Liver (tissue), 8 donors: ENCODE measurements at regions not wholly inside any gene's neighbourhood (a gene's known extent, or its start where the extent isn't known, plus 50 kb on each side); places are given as distances from the start of the nearest gene placed in this dataset.

Experiments
- DNase-seq: peaks from one replicate; pipeline ENCODE4 v3.0.0-alpha.2; 2017; ENCODE audit warnings: low spot score
- H3K27ac ChIP-seq, 2 donors: one replicate each; pipeline ENCODE4 v1.7.0; 2013; ENCODE audit warnings: inconsistent platforms in 2 of 2, low read length in 2 of 2, control low read depth in 1 of 2, low read depth in 1 of 2, mild to moderate bottlenecking in 1 of 2
- H3K27me3 ChIP-seq, 4 donors: one replicate each; pipeline versions ENCODE4 v1.6.1 to v1.7.0; 2013; ENCODE audit warnings: low read length in 3 of 4, inconsistent platforms in 1 of 4, mild to moderate bottlenecking in 1 of 4, moderate library complexity in 1 of 4; ENCODE audit not compliant: control insufficient read depth in 4 of 4, insufficient read depth in 4 of 4
- H3K36me3 ChIP-seq, 4 donors: one replicate each; pipeline versions ENCODE4 v1.6.1 to v1.7.0; 2013; ENCODE audit warnings: low read length in 3 of 4, mild to moderate bottlenecking in 3 of 4, low read depth in 1 of 4, moderate library complexity in 1 of 4; ENCODE audit not compliant: control insufficient read depth in 4 of 4, insufficient read depth in 3 of 4
- H3K4me1 ChIP-seq, 4 donors: one replicate each; pipeline versions ENCODE4 v1.6.1 to v1.7.0; 2013; ENCODE audit warnings: low read length in 3 of 4, mild to moderate bottlenecking in 3 of 4, moderate library complexity in 1 of 4; ENCODE audit not compliant: control insufficient read depth in 4 of 4, insufficient read depth in 4 of 4
- H3K4me3 ChIP-seq, 3 donors: one replicate each; pipeline versions ENCODE4 v1.6.1 to v1.7.0; 2013; ENCODE audit warnings: low read length in 3 of 3, control low read depth in 1 of 3, low read depth in 1 of 3, mild to moderate bottlenecking in 1 of 3
- H3K9ac ChIP-seq, 2 donors: one replicate each; pipeline ENCODE4 v1.7.0; 2013; ENCODE audit warnings: low read length in 2 of 2, mild to moderate bottlenecking in 2 of 2, moderate library complexity in 2 of 2, control low read depth in 1 of 2, low read depth in 1 of 2
- H3K9me3 ChIP-seq, 4 donors: one replicate each; pipeline versions ENCODE4 v1.6.1 to v1.7.0; 2013; ENCODE audit warnings: low read length in 3 of 4; ENCODE audit not compliant: control insufficient read depth in 4 of 4
- EGR1 ChIP-seq, 2 donors: IDR thresholded peaks; 2 replicates each; pipeline ENCODE4 v1.6.1; 2016 to 2018; ENCODE audit warnings: antibody characterized with exemption in 2 of 2, low read depth in 2 of 2
- FOXA1 ChIP-seq: IDR thresholded peaks from 2 replicates; pipeline ENCODE4 v1.6.1; 2016; ENCODE audit warnings: antibody characterized with exemption
- FOXA2 ChIP-seq: IDR thresholded peaks from 2 replicates; pipeline ENCODE4 v1.6.1; 2016; ENCODE audit warnings: antibody characterized with exemption
- GABPA ChIP-seq, 2 donors: IDR thresholded peaks in 1 of 2; conservative IDR thresholded peaks in 1 of 2; 2 replicates each; pipeline ENCODE4 v1.6.1; 2016; ENCODE audit warnings: antibody characterized with exemption in 2 of 2, mild to moderate bottlenecking in 1 of 2, moderate library complexity in 1 of 2
- HNF4A ChIP-seq, 2 donors: conservative IDR thresholded peaks; 2 replicates each; pipeline ENCODE4 v1.6.1; 2016; ENCODE audit warnings: antibody characterized with exemption in 2 of 2, mild to moderate bottlenecking in 2 of 2
- HNF4G ChIP-seq: IDR thresholded peaks from 2 replicates; pipeline ENCODE4 v1.6.1; 2016; ENCODE audit warnings: antibody characterized with exemption
- JUND ChIP-seq, 2 donors: IDR thresholded peaks; 2 replicates each; pipeline ENCODE4 v1.6.1; 2016; ENCODE audit warnings: antibody characterized with exemption in 2 of 2
- NR2F2 ChIP-seq: IDR thresholded peaks from 2 replicates; pipeline ENCODE4 v1.6.1; 2016; ENCODE audit warnings: antibody characterized with exemption
- RAD21 ChIP-seq, 2 donors: IDR thresholded peaks; 2 replicates each; pipeline ENCODE4 v1.6.1; 2016; ENCODE audit warnings: antibody characterized with exemption in 2 of 2, mild to moderate bottlenecking in 2 of 2
- RXRA ChIP-seq, 2 donors: IDR thresholded peaks; 2 replicates each; pipeline ENCODE4 v1.6.1; 2017 to 2018; ENCODE audit warnings: antibody characterized with exemption in 2 of 2, mild to moderate bottlenecking in 1 of 2
- SP1 ChIP-seq: IDR thresholded peaks from 2 replicates; pipeline ENCODE4 v1.6.1; 2018; ENCODE audit warnings: antibody characterized with exemption, mild to moderate bottlenecking
- TAF1 ChIP-seq: conservative IDR thresholded peaks from 2 replicates; pipeline ENCODE4 v1.6.1; 2016; ENCODE audit warnings: antibody characterized with exemption, mild to moderate bottlenecking
- YY1 ChIP-seq: IDR thresholded peaks from 2 replicates; pipeline ENCODE4 v1.6.1; 2016; ENCODE audit warnings: antibody characterized with exemption, mild to moderate bottlenecking
- WGBS: extraction: QIAGEN DNeasy Blood & Tissue Kit; methylation state at CpG from one replicate; pipeline ENCODE4 v1.1.7; 2013; 5-methylcytosine and 5-hydroxymethylcytosine counted together
- TF ChIP-seq, protein P1 (sequence below): IDR thresholded peaks from 2 replicates; pipeline ENCODE4 v1.6.1; 2016; ENCODE audit warnings: antibody characterized with exemption
- TF ChIP-seq, protein P2 (sequence below): IDR thresholded peaks from 2 replicates; pipeline ENCODE4 v1.6.1; 2016; ENCODE audit warnings: antibody characterized with exemption, mild to moderate bottlenecking
- TF ChIP-seq, protein P3 (sequence below): fragments of 150-350 bp; IDR thresholded peaks from 2 replicates; pipeline ENCODE4 v1.5.1; 2017; ENCODE audit warnings: improper control_type of control experiment, low read depth, low read length; ENCODE audit not compliant: missing input control
- TF ChIP-seq, protein P4 (sequence below): IDR thresholded peaks from 2 replicates; pipeline ENCODE4 v1.6.1; 2016; ENCODE audit warnings: antibody characterized with exemption
- TF ChIP-seq, protein P5 (sequence below): IDR thresholded peaks from 2 replicates; pipeline ENCODE4 v1.6.1; 2016; ENCODE audit warnings: antibody characterized with exemption
- donor health status: healthy.
- donor health status: healthy.
- donor health status: healthy.
- donor health status: healthy.
- donor health status: healthy.

DNA sequence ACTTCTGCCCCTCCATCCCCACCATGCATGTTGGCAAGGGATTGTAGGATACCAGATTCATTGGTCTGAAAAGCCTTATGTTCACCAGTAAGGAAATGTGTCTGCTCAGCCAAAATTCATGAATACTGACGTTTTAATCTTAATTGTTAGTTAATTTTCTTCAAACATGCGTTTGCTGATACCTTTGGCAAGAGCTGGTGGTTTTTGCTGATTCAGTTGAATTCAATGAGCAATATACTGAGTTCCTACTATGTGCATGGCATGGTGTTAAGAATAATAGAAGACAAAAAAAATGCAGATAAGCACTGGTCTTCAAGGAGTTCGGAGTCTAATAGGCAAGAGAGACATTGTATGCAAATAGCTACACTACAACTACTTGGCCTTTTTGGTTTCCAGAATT lies 811.6 kb downstream of the BCL11A start:
- H3K27me3 ChIP-seq: peaks cover 0 to 7% (median 2%) of the 10 kb centered on the region in 4 donors
- DNase-seq: no peak
- H3K4me3 ChIP-seq: no peak overlapping the region
- WGBS: 67% methylated on average over 3 of the region's 3 CpGs
- H3K9me3 ChIP-seq: peaks cover 0 to 2% (median 0%) of the 10 kb centered on the region in 4 donors
- H3K27ac ChIP-seq: no peak overlapping the region
- no peaks in the 10 kb centered on the region for H3K4me1 ChIP-seq
- no peaks in the 10 kb centered on the region for H3K36me3 ChIP-seq
- no peak overlapping the region for H3K9ac ChIP-seq
- TF ChIP-seq FOXA2: no peak
- TF ChIP-seq, protein P1, sequence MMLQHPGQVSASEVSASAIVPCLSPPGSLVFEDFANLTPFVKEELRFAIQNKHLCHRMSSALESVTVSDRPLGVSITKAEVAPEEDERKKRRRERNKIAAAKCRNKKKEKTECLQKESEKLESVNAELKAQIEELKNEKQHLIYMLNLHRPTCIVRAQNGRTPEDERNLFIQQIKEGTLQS: no peak
- no peak for TF ChIP-seq HNF4G
- no peak for TF ChIP-seq YY1
- TF ChIP-seq FOXA1: no peak
- TF ChIP-seq, protein P2, sequence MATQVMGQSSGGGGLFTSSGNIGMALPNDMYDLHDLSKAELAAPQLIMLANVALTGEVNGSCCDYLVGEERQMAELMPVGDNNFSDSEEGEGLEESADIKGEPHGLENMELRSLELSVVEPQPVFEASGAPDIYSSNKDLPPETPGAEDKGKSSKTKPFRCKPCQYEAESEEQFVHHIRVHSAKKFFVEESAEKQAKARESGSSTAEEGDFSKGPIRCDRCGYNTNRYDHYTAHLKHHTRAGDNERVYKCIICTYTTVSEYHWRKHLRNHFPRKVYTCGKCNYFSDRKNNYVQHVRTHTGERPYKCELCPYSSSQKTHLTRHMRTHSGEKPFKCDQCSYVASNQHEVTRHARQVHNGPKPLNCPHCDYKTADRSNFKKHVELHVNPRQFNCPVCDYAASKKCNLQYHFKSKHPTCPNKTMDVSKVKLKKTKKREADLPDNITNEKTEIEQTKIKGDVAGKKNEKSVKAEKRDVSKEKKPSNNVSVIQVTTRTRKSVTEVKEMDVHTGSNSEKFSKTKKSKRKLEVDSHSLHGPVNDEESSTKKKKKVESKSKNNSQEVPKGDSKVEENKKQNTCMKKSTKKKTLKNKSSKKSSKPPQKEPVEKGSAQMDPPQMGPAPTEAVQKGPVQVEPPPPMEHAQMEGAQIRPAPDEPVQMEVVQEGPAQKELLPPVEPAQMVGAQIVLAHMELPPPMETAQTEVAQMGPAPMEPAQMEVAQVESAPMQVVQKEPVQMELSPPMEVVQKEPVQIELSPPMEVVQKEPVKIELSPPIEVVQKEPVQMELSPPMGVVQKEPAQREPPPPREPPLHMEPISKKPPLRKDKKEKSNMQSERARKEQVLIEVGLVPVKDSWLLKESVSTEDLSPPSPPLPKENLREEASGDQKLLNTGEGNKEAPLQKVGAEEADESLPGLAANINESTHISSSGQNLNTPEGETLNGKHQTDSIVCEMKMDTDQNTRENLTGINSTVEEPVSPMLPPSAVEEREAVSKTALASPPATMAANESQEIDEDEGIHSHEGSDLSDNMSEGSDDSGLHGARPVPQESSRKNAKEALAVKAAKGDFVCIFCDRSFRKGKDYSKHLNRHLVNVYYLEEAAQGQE: no peak
- no peak for TF ChIP-seq HNF4A (conservative IDR thresholded peaks at IDR 0.05)
- no peak for TF ChIP-seq JUND (IDR thresholded peaks at IDR 0.05)
- TF ChIP-seq EGR1 (IDR thresholded peaks at IDR 0.05; ENCODE audit: low read depth in 2 of 2): no peak
- TF ChIP-seq NR2F2: no peak
- TF ChIP-seq, protein P3, sequence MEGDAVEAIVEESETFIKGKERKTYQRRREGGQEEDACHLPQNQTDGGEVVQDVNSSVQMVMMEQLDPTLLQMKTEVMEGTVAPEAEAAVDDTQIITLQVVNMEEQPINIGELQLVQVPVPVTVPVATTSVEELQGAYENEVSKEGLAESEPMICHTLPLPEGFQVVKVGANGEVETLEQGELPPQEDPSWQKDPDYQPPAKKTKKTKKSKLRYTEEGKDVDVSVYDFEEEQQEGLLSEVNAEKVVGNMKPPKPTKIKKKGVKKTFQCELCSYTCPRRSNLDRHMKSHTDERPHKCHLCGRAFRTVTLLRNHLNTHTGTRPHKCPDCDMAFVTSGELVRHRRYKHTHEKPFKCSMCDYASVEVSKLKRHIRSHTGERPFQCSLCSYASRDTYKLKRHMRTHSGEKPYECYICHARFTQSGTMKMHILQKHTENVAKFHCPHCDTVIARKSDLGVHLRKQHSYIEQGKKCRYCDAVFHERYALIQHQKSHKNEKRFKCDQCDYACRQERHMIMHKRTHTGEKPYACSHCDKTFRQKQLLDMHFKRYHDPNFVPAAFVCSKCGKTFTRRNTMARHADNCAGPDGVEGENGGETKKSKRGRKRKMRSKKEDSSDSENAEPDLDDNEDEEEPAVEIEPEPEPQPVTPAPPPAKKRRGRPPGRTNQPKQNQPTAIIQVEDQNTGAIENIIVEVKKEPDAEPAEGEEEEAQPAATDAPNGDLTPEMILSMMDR: no peak
- no peak for TF ChIP-seq RAD21 (IDR thresholded peaks at IDR 0.05)
- TF ChIP-seq TAF1: no peak
- TF ChIP-seq GABPA (IDR thresholded peaks at IDR 0.05 in 1 of 2, conservative IDR thresholded peaks at IDR 0.05 in 1 of 2): no peak
- TF ChIP-seq, protein P4, sequence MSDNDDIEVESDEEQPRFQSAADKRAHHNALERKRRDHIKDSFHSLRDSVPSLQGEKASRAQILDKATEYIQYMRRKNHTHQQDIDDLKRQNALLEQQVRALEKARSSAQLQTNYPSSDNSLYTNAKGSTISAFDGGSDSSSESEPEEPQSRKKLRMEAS: no peak
- TF ChIP-seq RXRA (IDR thresholded peaks at IDR 0.05): no peak
- TF ChIP-seq, protein P5, sequence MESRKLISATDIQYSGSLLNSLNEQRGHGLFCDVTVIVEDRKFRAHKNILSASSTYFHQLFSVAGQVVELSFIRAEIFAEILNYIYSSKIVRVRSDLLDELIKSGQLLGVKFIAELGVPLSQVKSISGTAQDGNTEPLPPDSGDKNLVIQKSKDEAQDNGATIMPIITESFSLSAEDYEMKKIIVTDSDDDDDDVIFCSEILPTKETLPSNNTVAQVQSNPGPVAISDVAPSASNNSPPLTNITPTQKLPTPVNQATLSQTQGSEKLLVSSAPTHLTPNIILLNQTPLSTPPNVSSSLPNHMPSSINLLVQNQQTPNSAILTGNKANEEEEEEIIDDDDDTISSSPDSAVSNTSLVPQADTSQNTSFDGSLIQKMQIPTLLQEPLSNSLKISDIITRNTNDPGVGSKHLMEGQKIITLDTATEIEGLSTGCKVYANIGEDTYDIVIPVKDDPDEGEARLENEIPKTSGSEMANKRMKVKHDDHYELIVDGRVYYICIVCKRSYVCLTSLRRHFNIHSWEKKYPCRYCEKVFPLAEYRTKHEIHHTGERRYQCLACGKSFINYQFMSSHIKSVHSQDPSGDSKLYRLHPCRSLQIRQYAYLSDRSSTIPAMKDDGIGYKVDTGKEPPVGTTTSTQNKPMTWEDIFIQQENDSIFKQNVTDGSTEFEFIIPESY: no peak
- TF ChIP-seq SP1: no peak
